WI38 (cell line): ENCODE measurements at regions not wholly inside any gene's neighbourhood (a gene's known extent, or its start where the extent isn't known, plus 50 kb on each side); places are given as distances from the start of the nearest gene placed in this dataset.

ENCODE experiments used
- H3K4me3 ChIP-seq: 2 replicates; pipeline ENCODE4 v1.5.1; 2011; ENCODE audit warnings: low read depth, mild to moderate bottlenecking, control low read depth, low read length
- CTCF ChIP-seq: IDR thresholded peaks from 2 replicates; pipeline ENCODE4 v1.5.1; 2012; ENCODE audit warnings: low read depth, mild to moderate bottlenecking, control low read depth, low read length

- H3K4me3 ChIP-seq: no peak overlapping the region
- no peak for TF ChIP-seq CTCF
Measured at GRCh38 chr22:22764085-22764484, 119.7 kb downstream of the GGTLC2 start.

- no peak for TF ChIP-seq CTCF
- no peak overlapping the region for H3K4me3 ChIP-seq
Measured at GRCh38 chr22:22767876-22768602, 119.6 kb upstream of the IGLL5 start.

- H3K4me3 ChIP-seq: no peak overlapping the region
- TF ChIP-seq CTCF: no peak
Measured at GRCh38 chr22:22768885-22769284, 118.7 kb upstream of the IGLL5 start.

- no peak for TF ChIP-seq CTCF
- no peak overlapping the region for H3K4me3 ChIP-seq
Measured at GRCh38 chr22:22769434-22770279, 118.0 kb upstream of the IGLL5 start.

- peak; percentile 72 for TF ChIP-seq CTCF
- H3K4me3 ChIP-seq: no peak overlapping the region
Measured at GRCh38 chr22:22770280-22770871, 117.2 kb upstream of the IGLL5 start.

GRCh38 chr22:22770881-22771280 lies 116.7 kb upstream of the IGLL5 start:
- TF ChIP-seq CTCF: no peak

More at GRCh38 chr22:22770881-22771280, 116.7 kb upstream of the IGLL5 start:
- H3K4me3 ChIP-seq: no peak overlapping the region
